GM21423 (cell line): ENCODE measurements at regions not wholly inside any gene's neighbourhood (a gene's known extent, or its start where the extent isn't known, plus 50 kb on each side); places are given as distances from the start of the nearest gene placed in this dataset.
"Not testable (repeated sequence)": the region's sequence is repeated elsewhere in the genome, so short reads cannot be mapped to it uniquely, and the experiment has no call there.

Experiments
- ATAC-seq: cut with Tn5 transposase; IDR thresholded peaks from one replicate; pipeline ENCODE4 v1.9.1; 2021; ENCODE audit warnings: mild to moderate bottlenecking, moderate library complexity; ENCODE audit not compliant: unreplicated experiment

- no peak for ATAC-seq
Measured at GRCh38 chr13:86840250-86841191, 830.6 kb upstream of the SLITRK5 start.

DNA sequence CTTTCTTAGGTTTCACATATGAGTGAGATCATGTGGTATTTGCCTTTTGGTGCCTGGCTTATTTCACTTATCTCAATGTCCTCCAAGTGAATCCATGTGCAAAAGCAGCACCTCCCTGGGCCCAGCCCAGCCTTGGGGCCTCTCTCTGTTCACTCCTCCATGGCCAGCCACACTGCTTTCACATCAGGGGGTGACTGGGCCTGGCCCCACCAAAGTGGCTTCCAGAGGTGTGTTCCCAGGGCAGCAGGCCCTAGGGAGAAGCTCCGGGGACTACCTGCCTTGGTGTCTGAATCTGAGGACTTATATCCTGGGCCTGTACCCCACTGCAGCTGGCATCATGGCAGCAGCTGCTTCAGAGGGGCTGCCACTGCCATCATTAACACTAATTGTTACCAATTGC lies 829.9 kb upstream of the SLITRK5 start:
- ATAC-seq, result no peak

DNA sequence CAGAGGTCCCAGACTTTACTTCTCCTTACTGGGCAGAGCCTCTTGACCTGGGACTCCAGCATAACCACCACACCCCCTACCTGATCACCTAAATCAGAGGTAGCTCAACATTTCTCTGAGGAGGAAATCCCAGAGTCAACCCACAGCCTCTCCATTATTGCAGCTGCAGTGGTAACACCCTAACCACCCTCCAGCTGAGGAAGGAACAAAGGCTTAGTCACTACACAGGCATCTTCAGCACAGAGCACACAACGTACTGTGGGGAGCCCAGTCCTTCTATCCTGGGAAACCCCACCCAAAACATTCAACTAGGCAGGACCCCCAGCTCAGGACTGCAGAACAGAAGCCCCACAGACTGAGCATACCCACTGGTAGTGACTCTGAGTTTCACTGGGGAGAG lies 824.7 kb upstream of the SLITRK5 start:
- no peak for ATAC-seq

GRCh38 chr13:86848716-86849115 lies 822.5 kb upstream of the SLITRK5 start:
- no peak for ATAC-seq

GRCh38 chr13:86856991-86857390 lies 814.2 kb upstream of the SLITRK5 start:
- ATAC-seq, result no peak

- no peak for ATAC-seq
Measured at GRCh38 chr13:86858216-86858615, 813.0 kb upstream of the SLITRK5 start.

- no peak for ATAC-seq
Measured at GRCh38 chr13:86862137-86862536, 809.0 kb upstream of the SLITRK5 start.

DNA sequence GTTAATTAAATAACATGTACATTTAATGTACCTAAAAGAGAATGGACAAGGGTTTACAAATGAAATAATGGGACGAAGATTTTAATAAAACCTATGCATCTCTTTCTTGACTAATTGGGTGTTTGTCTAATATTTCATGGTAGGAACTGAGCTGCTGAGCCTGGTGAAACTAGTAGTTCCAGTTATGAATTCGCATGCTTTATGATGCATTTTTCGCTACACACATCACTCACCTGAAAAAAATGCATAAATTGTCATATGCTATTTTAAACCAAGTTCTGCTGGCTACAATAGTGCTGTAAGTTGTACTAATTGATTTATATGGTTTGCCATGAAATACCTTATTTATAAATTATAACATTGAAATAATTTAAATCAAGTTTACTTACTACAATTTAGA lies 806.8 kb upstream of the SLITRK5 start:
- no peak for ATAC-seq

- no peak for ATAC-seq
Measured at GRCh38 chr13:86870444-86870843, 800.7 kb upstream of the SLITRK5 start.

DNA sequence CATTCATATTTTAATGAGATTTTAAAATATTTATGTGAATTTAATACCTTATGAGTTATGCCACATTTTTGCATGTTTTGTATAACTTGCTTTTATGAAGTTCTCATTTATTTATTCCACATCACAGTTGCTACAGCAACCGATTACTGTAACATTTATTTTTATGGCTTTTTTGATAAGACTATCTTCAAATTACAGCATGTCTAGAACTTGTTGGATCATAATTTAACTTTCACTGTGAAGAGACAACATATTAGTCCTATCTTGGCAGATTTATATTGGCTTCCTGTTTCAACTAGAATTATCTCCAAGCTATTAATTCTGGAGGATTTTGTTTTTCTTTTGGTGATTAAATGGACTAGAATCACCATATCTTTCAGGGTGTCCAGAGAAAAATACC lies 793.7 kb upstream of the SLITRK5 start:
- ATAC-seq, result no peak

DNA sequence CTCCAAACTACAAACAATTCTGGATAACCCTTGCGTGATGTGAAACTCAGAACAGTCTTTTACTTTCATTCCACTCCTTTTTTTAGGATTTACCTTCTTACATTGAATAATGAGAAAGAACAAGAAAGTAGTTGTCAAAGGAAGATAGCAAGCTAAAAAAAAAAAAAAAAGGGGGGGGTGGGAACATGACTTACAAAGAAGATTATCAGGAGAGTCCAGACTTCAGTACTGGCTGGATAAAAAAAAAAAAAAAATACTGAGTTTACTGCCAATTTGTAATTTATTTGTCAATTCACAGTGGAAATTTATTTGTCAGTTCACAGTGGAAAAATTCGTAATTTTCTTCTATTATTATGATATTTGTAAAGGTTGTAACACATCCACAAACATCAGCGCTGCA lies 792.4 kb upstream of the SLITRK5 start:
- no peak for ATAC-seq

- ATAC-seq, result no peak
Measured at GRCh38 chr13:86881390-86881789, 789.8 kb upstream of the SLITRK5 start.

DNA sequence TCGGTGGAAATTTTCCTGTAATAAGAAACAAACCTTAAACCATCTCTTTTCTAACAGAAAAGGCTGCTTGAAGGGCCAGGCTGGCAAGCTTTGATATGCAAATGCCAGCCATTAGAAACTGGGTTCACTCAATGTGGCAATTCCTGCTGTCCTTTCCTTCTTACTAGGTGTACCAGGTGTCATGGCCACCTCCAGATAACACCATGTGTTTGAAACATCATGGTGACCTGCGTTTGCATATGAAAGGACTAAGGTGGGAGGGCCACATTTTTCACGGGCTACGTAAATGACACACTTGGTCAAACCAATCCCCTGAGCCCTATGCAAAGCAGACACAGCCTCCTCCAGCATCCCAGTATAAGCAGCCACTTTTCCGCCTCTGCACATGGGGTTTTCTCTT lies 789.1 kb upstream of the SLITRK5 start:
- ATAC-seq, result no peak

DNA sequence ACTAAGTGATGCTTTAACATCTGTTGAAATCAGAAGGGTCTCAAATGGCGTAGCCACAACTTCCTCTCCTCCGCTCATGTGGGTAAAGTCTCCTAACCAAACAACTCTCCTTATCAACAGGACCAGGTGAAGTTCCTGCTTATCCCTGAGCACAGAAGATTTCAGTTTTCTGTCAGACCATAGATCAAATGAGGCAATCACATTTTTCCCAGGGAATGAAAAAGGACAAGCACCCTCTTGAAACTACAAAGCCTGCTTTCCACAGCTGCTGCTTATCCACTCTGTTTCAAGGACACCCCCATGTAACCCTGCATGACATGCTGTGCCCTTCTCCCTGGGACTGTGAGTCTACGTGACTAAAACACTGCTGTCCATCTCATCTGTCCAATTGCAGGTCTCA lies 788.3 kb upstream of the SLITRK5 start:
- ATAC-seq, result no peak

GRCh38 chr13:86892330-86892729 lies 778.8 kb upstream of the SLITRK5 start:
- no peak for ATAC-seq

DNA sequence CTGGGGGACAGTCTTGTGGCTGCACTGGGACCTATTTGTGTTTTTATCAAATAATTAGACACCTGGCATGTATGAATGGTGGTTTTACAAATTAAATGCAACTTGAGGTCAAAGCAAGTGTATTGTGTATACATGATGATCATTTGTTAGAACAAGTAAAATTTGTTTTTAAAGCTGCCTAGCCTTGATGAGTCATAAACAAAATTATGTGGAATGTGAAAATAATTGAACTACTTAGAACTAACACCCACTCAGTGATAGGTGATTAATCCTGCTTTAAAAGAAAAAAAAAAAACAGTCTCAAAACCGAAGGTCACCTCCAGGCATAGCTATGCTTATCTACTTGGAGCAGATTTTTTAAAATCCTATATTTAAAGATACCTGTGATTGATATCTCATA lies 770.3 kb upstream of the SLITRK5 start:
- no peak for ATAC-seq

DNA sequence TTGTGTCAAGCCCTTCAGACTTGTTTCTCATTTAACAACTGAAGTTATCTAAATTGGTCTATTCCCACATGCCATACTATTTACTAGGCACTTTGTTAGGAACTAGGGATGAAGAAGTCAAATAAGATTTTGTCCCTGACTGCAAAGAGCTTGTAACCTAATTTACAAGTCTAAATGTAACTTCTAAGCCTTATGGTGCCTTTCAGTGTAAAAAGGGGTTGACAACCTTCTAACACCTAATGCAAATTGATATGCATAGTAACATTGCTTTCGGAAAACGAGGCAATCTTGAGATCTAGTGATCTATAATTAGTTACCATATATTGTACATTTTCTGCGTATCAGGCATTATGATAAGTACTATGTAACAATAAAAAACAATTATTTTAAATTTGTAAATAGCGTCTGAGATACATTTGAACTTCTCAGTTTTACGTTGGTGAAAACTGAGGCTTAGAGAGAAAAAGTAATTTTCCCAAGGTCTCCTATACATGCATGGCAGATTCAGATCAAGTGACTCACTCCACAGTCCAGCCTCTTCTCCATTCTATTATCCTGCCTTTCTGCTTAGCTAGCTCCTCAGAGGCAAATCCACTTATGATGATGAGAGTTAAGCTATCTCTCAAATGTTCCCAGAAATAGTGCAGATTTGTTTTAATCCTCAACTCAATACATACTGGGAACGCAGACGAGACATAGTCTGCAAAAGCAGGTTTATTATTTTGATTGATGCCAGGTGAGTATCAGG lies 764.9 kb upstream of the SLITRK5 start:
- no peak for ATAC-seq

DNA sequence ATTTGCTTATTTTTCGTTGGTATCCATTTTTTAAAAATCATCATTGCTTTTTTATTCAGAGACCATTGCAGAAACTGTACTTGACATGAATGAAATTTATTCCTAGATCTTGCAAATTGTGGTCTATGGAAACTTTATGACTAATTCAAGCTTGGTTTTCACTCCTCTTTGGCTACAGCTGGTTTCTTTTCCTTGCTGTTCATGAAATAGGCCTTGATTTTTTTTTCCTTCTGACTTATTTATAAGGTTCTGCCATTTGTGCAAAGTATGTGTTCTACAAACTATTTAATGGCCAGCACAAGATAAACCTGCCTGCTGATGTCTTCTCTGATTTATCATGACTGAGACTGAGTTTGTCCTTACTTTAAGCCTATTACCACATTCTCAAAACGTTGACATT lies 764.0 kb upstream of the SLITRK5 start:
- ATAC-seq, result no peak

GRCh38 chr13:86909318-86909717 lies 761.9 kb upstream of the SLITRK5 start:
- no peak for ATAC-seq

DNA sequence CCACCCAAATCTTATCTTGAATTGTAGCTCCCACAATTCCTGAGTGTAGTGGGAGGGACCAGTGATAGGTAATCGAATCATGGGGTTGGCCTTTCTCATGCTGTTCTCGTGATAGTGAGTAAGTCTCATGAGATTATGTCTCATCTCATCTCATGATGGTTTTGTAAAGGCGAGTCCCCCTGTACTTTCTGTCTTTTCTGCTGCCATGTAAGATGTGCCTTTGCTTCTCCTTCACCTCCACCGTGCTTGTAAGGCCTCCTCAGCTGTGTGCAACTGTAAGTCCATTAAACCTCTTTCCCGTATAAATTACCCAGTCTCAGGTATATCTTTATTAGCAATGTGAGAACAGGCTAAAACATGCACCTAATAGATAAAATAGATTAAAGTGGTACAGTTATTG lies 756.4 kb upstream of the SLITRK5 start:
- no peak for ATAC-seq

DNA sequence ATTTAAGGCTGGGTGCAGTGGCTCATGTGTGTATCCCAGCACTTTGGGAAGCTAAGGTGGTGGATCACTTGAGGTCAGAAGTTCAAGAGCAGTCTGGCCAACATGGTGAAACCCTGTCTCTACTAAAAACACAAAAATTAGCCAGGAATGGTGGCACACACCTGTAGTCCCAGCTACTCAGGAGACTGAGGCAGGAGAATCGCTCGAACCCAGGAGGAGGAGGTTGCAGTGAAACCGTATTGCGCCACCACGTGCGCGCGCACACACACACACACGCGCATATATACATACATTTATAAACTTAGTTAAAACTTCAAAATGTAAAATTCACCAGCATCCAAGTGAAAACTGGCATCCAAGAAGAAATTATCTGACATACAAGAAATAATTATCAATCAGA lies 753.7 kb upstream of the SLITRK5 start:
- ATAC-seq, result not testable (repeated sequence)

GRCh38 chr13:86918682-86919081 lies 752.5 kb upstream of the SLITRK5 start:
- no peak for ATAC-seq
